Neural cell (in vitro differentiated cells): ENCODE measurements at regions not wholly inside any gene's neighbourhood (a gene's known extent, or its start where the extent isn't known, plus 50 kb on each side); places are given as distances from the start of the nearest gene placed in this dataset.

ENCODE experiments used
- EZH2 ChIP-seq: fragments of 200-600, 300-800 bp; shearing (Covaris generic), sonication (generic); IDR thresholded peaks from 2 replicates; pipeline ENCODE4 v1.6.1; 2014; ENCODE audit warnings: antibody characterized with exemption, low read length, borderline replicate concordance, mild to moderate bottlenecking; ENCODE audit not compliant: insufficient read depth, poor library complexity, severe bottlenecking
- SMC3 ChIP-seq: fragments of 450-650 bp; conservative IDR thresholded peaks from 2 replicates; pipeline ENCODE4 v1.6.1; 2014; ENCODE audit warnings: antibody characterized with exemption, mild to moderate bottlenecking, moderate library complexity; ENCODE audit not compliant: poor library complexity

- TF ChIP-seq SMC3 = no peak
- TF ChIP-seq EZH2 = no peak
Observed at GRCh38 chr4:176971576-176972115, 178.9 kb upstream of the VEGFC start.
